LoVo (cell line): ENCODE measurements at regions not wholly inside any gene's neighbourhood (a gene's known extent, or its start where the extent isn't known, plus 50 kb on each side); places are given as distances from the start of the nearest gene placed in this dataset.
"Not testable (repeated sequence)": the region's sequence is repeated elsewhere in the genome, so short reads cannot be mapped to it uniquely, and the experiment has no call there.

ENCODE experiments used
- DNase-seq: peaks from one replicate; pipeline ENCODE4 v3.0.0-alpha.2; 2016; ENCODE audit warnings: low spot score

DNA sequence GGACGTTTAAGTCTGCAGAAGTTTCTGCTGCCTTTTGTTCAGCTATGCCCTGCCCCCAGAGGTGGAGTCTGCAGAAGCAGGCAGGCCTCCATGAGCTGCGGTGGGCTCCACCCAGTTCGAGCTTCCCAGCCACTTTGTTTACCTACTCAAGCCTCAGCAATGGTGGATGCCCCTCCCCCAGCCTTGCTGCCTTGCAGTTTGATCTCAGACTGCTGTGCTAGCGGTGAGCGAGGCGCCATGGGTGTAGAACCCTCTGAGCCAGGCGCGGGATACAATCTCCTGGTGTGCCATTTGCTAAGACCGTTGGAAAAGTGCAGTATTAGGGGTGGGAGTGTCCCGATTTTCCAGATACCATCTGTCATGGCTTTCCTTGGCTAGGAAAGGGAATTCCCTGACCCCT is 351.4 kb upstream of the MTNR1B start:
- DNase-seq, result not testable (repeated sequence)

DNA sequence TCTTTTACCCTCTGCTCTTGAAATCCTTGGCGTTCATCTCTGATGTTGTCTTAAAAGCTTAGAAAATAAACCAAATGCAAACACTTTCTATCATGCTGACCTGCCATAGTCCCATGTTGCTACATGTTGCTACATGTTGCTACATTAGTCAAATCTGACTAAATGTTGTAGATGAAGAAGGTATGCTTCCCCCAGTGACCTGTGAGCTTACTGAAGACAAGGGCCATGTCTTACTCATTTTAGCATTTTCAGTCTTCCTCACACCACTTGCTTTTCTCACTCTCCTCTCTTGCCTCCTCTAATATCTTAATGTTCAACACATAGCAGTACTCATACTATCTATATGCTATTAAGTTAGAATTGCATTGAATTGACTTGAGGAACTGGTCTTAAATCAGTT is 346.4 kb upstream of the MTNR1B start:
- no peak for DNase-seq

DNA sequence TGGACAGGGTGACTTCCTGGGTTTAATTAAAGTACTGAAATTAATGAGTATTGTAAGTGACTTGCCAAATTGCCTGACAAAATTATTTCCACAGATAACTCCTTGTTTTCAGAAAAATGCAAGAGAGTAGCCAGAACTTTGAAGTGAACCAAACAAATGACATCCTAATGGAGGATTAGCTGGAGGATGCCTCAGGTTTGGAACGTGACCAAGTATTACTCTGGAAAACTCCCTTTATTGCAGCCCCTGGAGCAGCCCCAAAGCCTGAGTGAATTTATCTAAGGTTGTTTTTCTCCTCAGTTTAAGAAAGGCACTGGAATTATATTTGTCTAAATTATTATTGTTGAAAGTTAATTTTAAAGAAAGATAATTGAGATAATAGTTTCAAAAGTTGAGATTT is 343.6 kb upstream of the MTNR1B start:
- DNase-seq, result no peak

DNA sequence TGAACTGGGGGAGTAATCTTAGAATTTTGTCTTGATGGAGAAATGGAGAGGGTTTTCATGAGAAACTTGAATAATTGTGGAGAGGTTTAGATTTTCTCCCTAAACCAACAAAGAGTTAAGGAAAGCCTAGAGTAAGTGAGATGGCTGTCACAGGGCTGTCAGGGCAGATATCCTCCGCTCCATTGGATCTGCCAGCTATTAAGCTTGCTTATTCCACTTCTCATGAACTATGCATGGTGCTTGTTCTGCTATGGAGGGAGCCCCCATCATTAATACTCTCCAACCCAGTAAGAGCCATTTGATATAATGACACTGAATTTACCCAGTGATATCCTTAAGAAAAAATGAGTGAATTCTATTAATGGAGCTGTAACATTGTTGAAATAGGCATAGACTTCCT is 342.8 kb upstream of the MTNR1B start:
- DNase-seq, result no peak

DNA sequence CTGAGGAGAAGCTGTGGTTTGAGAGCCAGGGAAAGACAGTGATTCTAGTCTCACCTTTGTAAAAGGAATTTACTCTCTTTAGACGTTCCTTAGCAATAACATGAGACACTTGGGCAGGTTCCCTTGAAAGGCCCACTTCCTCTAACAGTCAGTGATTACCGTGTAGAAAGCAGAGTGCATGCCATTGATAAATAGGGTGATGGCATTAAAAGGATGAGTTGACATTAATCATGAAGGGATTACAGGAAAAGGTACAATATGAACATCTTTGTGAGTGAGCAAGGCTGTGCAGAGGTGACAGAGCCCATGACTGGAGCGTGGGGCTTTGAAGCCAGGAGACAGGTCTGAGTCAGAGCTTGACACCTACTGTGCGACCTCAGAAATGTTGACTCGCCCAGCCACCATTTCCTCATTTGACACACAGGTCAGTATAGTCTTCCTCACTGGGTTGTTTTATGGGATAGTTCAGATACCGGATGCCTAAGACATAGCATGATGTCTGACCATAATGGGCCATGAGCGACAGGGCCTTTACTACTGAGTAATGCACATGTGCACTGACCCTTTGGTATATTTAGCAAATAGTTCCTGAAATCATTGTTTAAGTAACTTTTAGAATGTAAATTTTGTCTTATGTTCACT is 341.7 kb upstream of the MTNR1B start:
- no peak for DNase-seq

DNA sequence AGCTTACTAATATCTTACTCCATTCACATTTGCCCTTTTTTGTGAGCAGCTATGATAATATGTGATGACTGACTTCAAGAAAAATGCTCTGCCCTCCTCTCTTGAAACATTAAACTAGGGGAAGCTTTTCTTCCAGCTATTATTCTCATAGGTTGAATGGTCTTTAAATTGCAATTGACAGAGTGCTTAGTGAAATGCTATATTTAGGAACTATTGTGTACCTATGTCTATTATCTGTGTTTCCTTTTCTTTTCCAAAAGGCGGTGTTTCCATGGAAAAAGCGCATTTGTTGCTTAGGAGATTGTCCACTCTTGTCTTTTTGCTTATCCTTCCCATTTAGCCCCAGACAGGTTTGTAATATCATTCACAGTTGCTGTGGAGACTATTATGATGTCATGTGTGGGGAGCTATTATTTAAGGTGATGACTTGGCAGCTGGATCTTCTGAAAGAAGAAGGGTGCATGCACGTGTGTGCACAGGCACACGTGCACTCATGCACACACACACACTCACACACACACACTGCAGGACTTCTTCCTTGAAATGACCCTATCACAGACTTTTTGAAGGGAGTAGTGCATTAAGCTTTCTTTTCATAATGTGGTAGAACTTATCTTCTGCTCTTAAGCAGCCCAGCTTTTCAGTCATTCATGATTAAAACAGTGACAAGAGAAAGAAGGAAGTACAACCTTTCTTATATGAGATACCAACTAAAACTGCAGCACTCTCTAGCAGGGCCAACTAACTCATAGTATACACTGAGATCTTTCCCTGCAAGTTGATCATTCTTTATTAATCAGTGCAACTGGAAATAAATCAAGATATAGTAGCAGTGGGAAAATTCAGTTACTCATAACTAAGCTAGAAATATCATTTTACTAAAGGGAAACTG is 340.8 kb upstream of the MTNR1B start:
- no peak for DNase-seq

DNA sequence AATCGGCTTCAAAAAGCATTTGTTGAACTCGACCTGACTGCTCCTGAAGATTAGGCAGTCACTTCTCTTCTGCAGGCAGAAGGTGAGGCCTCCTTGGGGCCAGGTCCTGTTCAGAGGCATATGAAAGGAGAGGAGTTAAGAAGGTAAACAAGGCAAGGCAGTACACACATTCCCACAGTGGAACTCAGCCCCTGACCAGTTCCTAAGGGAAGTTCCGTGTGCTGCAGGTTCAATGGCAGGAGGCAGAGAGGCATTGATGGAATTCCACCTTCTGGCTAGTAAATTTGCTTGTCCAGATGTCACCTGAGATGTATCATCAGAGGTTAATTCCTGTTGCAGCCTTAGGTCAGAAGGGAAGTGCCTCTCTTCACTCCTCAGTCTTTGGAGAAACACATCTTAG is 337.0 kb upstream of the MTNR1B start:
- no peak for DNase-seq

DNA sequence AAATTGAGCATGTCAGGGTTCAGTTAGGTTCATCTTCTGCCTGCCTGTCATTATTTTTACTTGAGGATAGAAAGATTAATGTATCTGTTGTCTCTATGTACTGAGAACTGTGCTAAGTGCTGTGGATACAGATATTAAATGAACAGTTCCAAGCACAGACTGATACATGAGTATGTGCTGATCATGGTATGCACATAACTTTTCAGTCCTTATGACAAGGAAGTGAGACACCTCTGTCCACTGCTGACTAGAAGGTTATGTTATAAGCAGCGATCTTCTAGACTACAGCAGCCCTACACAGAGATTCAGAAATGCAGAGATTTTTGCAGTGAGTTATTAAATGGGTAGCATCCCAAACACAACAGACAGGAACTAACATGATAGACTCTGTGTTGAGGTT is 335.6 kb upstream of the MTNR1B start:
- DNase-seq, result no peak

DNA sequence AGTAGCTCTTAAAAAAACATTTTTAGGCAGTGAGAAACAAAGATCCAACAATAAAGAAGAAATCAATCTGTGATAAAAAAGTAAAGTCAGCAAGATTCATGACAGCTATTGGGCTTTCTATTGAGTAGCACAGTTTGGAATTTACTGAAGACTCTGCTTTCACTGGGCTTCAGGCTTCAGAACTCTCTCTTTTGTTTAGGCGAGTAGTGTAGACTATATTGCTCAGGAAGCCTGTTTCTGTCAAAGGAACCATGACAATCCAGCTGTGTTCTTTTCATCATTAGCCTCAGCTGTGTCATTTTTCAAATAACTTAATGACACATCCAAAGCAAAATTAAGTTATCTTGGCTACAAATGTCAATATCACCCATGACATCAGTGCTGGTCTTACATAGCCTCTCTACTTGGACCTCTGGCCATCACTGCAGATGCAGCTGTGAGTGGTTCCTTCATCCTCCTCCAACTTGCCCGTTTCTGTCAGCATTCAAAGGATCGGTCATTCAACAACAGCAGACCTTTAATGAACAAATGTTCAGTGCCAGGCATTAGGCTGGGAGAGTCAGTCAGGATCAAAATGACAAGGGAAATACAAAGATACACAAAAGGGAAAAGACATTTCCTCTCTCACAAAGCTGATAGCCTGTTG is 332.8 kb upstream of the MTNR1B start:
- DNase-seq, result no peak

DNA sequence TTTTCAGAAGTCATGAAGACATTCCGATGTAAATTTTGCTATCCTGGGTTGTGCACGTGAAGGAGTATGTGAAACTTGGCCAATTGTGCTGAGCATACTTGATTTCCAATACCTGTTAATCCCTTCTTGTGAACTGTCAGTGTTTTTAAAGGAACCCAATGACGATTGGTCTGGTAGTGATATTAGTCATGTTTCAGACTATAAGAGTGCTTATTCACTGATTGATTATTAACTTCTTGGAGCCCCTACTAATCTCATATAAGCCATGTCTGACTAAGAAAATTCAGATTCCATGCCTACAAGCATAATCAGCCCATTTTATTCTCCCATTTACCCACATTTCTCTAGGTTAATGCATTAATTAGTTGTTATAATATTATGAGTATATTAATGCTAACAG is 330.8 kb upstream of the MTNR1B start:
- DNase-seq, result no peak

DNA sequence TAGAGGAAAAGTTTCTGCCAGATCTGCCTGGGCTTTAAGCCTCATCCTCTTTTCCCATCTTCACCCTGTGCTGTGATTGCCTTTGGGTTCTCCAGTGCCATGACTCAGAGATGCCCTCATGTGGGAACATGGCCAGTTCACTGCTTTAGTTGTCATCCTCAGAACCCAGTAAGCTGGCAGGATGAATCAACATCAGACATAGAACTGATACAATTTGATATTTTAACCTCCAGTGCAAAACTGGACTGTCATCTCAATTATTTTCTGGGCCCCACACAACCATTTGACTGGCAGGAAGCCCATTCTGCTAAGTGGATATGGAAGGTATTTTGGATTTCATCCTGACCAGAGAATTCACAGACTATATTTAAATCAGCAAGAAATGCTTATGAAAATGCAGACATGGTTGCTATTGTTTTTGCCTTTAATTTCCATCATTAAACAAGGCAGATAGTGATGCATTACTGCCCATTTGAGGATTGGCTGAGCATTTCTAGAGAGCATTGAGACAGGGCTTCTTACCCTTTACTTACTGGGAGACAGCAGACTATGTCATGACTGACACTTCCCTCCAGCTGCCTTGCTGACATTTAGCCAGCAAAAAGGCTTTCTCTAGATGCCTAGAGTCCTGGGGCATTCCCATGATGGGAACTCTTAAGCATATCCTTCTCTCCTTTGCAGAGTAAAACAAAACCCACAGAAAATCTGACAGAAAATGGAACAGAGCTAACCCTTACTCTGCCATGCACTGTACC is 327.1 kb upstream of the MTNR1B start:
- no peak for DNase-seq

DNA sequence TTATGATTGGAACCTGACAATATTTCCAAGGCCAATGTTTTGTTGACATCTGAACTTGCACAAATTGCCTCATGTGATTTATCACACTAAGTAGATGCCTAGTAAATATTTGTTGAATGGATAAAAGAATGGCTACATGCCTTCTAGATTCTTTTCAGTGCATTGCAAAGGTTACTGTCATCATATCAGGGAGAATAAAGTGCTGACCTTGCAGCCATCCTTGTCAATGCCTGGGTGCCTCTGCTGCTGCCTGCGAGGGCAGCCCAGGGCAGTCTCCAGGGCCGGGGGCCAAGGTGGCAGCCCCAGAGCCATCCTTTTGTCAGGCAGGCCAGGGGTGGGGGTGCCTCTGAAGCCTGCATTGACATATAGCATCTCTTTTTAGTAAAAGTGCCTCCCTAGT is 325.6 kb upstream of the MTNR1B start:
- no peak for DNase-seq

DNA sequence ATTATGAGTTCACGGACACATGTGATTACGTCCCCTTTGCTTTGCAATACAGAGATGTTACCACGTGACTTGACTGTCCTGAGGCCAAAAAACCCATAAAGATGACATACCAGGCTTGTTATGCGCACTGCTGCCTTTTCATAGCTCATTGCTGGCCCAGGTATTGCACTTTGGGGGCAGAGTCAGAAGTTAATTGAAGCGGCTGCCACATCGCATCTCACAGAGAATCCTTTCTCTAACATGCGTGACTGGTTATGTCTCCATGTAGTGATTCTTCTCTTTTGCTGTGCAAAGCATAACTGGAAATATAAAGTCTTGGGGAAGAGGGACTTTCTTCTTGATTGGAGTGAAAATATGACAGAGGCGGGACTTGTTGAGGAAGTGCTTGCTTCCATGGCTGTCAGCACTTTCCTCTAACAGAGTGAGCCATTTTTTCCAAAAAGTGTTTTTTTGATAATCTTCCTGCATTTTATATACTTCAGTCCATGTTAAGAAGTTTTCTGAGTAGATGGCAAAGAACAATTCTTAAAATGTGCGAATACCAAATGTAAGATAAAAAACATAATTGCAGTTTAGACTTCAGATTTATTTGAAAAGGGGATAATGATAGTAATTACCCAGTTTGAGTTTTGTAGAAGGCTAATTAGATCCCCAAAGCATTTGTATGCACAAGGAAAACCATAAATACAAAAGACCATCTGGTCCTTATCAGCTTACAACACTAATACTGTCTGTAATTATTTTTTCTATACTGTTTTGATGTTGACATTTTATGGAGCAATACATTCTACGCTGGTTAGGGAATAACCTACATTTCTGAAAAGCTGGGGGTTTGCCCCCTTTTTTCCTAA is 324.6 kb upstream of the MTNR1B start:
- no peak for DNase-seq

DNA sequence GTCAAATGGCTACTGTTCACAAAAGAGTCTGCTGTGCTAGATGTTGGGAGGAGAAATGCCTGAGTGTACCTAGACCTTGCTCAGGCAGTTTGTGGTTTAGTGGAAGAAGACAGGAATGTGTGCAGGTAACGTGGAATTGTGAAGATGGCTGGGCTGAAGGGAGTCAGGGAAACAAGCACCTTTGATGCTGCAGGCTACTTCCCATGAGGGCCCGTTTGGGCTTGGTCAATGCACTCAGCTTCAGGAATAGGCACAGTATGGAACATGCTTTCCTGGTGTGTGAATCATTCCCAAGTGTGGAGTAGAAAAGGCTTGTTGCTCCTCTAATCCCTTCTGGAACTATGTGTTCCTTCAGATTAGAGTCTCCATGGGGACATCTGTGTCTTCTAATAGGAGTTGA is 318.3 kb upstream of the MTNR1B start:
- no peak for DNase-seq

DNA sequence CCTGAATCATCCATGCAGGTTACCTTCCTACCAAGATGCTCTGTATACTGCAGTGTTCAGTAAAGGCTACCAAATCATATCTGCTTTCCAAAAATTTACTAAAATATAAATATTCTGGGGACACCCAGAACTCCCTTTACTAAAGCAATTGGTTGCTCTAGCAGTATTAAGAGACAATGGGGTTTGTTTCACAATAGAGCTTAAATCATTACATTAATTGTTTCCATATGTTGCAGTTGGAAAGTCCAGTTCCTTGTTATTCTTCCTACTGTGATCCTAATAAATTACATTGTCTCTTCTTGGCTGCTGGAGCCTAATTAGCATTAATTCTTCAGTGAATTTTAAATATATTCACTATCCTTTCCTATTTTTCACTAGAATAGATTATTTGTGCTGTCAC is 316.0 kb upstream of the MTNR1B start:
- no peak for DNase-seq

DNA sequence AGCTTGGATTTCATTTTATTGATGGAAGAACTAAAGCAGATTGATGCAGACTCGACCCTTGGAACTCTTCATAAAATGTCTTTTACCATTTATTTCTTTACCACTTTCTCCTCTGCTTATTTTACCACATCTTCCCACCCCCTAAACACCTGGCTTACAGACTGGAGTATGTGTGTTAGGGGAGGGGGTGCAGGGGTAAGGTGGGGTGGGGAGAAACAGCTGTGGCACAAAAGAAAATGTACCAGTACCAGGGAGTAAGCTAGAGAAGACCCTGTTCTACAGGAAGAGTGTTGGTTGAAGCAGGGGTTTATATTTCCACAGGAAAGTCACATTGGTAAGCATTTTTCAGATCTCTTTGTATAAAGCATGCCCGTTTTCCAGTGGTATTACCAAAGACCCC is 312.7 kb upstream of the MTNR1B start:
- no peak for DNase-seq

DNA sequence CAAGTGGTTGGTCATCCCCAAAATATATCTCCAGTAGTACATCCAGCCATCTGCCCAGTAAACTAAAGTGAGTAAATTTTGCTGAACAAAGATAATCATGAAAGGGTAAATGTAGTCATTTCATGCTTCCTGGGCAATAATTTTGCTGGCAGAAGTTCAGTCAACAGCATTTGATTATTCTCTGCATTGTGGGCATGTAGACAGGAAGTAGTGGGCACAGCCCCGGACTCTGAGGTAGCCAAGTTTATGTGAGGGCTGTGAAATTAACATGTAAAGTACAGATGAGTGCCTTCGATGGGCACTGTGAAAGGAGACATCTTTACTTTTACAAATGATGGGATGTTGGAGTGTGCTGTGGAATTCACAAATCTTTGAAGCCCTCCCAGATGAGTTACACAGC is 312.2 kb upstream of the MTNR1B start:
- no peak for DNase-seq

DNA sequence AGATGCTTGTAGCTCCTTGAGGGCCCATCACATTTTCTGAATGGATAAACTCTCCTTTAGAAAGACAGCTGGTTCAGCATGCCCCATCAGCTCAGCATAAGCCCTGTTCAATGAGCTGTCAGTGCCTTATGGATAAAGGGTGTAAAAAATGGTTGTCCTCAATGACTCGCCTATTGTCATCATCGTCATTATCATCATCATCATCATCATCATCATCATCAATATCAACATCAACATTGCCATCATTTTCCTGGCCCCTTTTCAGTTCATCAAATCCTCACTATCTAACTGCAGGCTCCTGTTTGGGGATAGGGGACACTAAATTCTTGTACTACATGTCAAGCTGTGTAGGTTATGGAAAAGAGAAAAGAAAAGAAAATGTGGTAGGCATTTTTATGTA is 310.7 kb upstream of the MTNR1B start:
- DNase-seq, result no peak

DNA sequence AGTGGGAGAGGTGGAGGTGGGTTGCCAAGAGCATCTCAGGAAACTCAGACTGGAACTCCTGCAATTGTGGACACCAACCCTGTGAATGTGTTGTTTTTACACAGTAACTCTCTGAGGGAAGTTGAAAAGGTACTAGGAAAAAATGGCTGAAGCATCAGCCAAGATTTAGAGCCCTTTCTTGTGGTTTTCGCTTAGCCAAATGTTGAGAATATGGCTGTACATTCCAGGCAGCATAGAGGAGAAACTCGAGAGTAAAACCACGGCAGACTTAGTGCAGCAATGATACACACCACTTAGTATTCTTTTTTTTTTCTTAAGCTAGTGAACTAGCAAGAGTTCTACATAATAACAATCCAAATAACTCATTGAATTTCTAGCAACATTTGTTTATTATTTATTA is 309.7 kb upstream of the MTNR1B start:
- no peak for DNase-seq

DNA sequence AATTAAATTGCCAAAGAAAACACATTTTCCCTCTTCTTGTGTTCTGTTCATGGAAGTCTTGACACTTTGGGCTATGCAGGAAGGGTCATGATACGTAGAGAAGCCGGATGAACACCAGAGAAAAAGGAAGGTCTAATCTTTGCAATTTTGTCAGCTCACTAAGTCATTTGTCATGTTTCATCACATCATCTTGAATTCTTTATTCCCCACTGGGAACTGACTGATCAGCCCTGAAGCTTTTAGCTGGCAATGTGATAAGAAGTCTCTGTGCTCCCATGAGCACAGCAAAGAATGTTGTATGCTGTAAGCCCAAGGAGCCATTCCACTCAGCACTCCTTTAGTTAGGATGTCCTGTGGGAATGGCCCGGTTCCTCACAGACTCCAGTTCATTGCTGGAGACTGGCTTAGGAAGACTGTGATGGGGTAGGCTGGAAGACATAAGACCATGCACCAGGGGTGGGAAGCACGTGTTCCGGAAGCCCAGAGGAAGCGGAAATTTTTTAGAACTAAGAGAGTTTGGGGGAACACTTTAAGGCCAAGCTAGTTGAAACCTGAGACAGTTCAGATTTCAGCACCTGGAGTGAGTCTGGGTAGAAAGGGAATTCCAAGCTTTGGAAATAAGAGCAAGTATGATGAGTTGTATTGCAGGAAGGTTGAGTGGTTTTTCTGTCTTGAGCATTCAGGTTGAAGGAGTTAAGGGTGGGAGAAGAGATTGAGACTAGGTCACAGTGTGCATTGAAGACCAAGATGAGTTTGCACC is 306.7 kb upstream of the MTNR1B start:
- DNase-seq, result no peak

DNA sequence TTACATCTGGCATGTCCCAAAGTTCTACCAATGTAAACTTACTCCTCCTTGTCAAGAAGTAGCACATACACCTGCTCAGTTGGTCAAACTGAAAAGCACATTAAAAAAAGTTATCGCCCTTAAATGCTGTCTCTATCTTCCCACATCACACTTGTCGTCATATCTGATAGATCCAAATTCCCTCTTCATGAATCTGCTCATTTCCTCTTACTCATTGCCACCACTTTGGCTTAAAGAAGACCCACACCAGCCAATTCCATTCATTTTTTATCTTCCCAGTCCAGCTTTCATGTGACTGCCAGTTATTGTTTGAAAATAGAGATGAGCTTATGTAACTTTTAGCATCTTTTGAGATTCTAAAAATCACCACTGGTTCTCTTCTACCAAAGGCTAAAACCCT is 305.9 kb upstream of the MTNR1B start:
- no peak for DNase-seq
